Activated T-cell treated with anti-CD3 and anti-CD28 coated beads for 1 hour (primary cell): ENCODE measurements at regions not wholly inside any gene's neighbourhood (a gene's known extent, or its start where the extent isn't known, plus 50 kb on each side); places are given as distances from the start of the nearest gene placed in this dataset.
"Not testable (repeated sequence)": the region's sequence is repeated elsewhere in the genome, so short reads cannot be mapped to it uniquely, and the experiment has no call there.

Experiments
- DNase-seq: peaks from one replicate; pipeline ENCODE4 v3.0.0-alpha.2; 2020; ENCODE audit warnings: low read depth

DNA sequence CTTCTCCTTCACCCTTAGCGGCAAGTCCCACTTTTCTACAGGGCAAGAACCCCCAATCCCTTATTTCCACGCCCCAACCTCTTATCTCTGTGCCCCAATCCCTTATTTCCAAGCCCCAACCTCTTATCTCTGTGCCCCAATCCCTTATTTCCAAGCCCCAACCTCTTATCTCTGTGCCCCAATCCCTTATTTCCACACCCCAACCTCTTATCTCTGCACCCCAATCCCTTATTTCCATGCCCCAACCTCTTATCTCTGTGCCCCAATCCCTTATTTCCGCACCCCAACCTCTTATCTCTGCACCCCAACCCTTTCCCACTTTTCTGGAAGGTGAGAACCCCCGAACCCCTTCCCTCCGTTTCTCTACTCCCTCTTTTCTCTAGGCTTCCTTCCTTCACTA is 116.1 kb upstream of the GJE1 start:
- DNase-seq, result not testable (repeated sequence)

DNA sequence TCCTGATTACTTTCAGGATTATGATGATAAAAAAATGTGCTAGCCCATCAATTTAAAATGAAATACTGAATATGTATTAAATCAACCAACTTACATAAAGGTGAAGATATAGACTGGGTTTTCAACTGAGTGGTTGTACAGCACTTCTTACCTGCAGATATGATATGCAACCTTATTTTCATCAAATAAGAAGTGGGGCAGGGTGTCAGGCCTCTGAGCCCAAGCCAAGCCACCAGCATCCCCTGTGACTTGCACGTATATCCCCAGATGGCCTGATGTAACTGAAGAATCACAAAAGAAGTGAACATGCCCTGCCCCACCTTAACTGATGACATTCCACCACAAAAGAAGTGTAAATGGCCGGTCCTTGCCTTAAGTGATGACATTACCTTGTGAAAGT is 117.3 kb upstream of the GJE1 start:
- DNase-seq, result not testable (repeated sequence)

DNA sequence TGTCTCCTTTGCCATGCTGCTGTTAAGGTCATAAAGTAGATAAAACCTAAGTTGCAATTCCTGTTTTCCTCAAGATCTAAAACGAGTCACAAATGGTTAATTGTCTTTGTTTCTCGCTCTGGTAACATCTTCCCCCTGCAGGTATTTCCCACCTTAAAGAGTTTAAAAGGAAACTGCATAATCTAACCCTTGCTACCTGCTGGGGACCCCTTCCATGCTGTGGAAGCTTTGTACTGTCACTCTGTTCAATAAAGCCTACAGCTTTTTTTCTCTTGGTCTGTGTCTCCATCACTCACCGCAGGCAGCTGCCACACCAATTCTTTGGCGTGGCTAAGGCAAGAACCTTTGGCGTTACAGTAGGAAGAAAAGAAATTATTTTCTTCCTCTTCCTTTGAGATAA is 117.7 kb upstream of the GJE1 start:
- DNase-seq, result no peak

DNA sequence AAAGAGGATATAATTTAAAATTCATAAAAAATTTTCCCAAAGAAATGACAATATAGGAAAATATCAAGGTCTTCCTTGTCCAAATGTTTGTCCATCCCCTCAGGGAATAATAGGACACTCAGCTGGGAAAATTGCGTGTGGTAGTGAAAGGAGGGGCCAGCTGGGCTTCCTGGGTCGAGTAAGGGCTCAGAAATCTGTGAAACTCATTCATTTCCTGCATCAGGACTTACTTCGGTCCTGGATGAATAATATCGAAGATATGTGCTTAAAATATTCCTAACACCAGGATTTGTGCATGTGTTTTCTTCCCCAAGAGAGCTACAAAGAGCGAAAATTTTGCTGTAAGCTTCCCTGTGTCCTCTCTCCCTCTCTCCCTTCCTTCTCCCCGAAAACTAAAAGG is 118.2 kb upstream of the GJE1 start:
- DNase-seq, result no peak

DNA sequence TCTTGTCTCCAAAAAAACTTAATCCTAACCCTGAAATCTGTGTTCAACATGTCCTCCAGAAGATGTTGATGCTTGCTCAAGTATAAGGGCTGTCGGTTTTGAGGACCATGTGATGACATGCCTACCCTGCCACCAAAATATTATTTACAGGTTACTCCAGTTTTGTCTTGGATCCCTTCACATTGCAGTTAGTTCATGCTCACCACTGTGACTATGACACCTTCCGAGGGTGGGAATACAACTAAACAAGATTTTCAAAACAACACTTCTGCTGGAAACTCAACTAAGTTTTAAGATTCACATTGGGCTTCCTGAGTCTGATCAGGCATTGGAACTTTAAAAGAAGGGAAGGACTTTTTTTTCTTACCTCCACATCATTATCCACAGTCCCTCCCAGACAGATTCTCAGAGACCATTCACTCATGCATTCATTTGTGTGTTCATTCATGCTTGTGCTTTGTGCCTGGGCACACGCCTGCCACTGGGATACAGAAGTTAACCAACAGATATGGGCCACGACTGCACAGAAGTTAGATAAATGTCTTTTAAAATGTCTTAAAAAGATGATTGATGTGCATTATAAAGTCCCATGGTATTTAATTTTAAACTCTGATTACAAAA is 118.7 kb upstream of the GJE1 start:
- DNase-seq, result no peak

DNA sequence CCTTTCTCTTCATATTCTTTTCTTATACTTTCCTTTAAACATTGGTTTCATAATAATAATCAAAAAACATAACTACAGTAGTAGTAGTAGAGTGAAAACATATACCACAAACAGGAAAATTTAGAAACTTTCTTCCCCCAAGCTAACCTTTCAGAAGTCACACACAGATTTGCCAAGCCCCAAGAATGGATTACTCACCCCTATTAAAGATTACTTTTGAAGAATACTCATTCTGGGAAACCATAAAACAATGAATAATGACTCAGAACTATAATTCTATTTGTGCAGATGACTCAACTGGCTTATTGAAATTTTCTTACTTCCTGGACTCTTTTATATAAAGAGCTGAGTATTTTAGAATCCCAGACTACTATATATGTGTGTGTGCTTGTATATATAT is 119.4 kb upstream of the GJE1 start:
- no peak for DNase-seq

DNA sequence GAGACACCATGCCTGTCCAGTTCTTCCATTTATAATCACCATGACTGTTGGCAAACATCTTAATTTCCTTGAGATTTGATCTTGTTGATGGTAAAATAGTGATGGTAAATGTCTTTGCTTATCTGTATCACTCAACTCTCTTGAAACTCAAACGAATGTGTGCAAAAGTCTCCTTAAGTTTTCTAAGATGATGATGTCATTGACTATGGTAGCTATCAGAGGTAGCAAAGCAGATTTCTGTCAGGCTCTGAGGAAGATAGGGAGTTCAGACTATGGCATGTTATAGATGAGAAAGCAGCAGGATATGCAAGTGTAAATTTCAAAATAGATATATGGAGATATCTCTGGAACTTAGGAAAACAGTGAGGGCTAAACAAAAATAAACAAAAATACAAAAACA is 121.0 kb upstream of the GJE1 start:
- no peak for DNase-seq

DNA sequence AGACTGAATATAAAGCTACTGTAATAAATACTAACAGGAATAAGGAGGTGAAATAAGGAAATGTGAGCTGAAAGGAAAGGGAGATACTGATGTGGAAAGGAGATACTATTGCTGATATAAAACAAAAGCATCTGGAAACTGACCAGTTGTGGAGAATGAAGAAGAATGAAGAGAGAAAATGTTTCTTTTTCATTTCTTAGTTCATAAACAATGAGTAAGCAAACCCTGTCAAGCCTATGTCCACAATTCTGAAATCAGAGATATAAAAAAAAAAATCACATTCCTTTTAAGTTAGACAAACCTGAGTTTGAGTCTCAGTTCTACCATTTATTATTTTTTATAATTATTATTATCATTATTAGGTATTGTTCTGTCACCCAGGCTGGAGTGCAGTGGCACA is 121.6 kb upstream of the GJE1 start:
- DNase-seq, result no peak

DNA sequence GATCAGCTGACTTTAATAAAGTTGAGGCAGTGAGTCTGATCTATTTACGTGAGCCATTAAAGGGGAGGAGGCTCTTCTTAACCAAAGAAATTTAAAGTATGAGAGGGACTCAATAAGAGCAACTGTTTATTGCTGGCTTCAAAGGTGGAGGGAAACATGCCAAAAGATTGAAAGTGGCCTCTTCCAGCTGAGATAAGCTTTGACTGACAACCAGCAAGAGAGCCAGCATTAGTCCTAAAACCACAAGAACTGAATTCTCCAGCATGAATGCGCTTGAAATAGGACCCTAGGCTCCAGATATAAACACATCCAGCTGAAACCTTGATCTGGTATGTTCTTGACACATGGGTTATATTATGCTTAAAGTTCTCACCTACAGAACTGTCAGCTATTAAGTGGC is 123.1 kb upstream of the GJE1 start:
- DNase-seq, result no peak

DNA sequence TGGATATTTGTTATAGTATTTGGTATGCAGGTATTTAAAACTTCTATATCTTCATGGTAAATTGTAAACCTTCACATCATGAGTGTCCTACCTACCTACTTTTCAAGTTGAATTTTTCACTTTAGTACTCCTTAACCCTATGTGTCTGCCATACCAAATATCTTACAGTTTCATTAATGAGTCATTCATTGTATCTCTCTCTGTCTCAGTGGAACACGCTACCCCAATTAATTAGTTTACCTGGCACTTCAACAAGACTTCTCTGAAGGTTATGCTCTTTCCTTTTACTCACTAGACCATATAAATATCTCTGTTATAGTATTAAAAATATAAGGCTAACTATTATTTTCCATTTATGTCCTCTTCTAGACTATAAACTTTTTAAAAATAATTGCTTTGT is 123.9 kb upstream of the GJE1 start:
- DNase-seq, result no peak

DNA sequence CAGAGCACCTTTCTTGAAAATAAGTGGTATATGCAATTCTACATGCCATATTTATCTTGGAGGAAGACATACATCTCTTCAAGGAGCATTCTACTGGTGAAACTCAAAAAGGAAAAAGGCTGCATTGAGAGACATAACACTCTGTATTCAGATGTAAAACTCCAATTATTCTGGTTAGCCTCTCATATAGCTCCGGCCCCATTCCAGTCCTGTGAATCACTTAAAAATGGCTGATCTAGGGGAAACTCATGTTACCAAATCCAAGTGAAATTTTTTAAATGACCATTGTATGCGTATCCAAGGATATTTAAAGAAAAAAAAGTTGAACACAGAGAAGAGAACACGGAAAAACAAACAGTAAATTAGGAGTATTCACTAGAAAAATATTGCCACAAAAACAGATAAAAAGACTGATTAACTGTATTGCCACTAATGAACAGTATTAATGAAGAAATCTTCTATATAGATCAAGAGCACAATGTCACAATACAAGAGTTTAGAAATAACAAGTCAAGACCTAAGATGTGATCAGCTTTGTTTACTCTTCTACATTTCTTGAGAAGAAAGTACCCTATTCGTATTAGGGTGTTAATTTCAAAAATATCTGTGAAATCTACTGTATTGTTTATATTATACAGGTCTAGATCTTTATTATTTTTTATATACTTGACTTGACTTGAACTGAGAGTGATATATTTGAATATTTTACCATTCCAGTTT is 124.5 kb upstream of the GJE1 start:
- no peak for DNase-seq

DNA sequence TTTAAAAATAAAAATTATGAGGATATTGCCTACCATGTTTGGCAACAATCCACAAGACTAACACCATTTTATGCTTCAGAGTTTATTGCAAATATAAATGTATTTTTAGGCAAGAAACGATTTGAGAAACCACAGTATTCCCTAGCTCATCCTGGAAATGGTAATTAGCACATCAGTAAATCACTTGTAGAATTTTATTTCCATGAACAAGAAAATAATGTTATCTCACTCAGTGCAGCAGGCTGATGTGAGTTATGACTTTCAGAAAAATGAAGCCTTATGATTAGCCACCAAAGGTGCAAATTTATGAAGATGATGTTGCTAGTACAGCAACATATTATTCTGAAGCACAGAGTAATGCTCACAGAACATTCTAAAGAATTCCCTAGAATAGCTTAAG is 127.7 kb upstream of the GJE1 start:
- DNase-seq, result no peak

DNA sequence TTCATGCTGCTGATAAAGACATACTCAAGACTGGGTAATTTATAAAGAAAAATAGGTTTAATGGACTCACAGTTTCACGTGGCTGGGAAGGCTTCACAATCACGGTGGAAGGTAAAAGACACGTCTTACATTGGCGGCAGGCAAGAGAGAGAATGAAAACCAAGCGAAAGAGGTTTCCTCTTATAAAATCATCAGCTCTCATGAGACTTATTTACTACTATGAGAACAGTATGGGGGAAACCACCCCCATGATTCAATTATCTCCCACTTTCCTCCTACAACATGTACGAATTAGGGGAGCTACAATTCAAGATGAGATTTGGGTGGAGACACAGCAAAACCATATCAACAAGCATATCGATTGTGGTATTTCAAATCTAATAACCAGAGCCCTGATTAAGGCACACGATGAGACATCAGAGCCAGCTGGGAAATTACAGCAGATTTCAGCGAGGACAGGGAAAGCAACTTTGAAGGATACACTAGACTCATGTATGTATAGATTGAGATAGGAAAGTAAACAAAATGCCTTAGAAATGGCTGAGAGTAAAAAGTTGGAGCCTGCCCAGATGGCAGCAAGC is 129.8 kb upstream of the GJE1 start:
- DNase-seq, result no peak

DNA sequence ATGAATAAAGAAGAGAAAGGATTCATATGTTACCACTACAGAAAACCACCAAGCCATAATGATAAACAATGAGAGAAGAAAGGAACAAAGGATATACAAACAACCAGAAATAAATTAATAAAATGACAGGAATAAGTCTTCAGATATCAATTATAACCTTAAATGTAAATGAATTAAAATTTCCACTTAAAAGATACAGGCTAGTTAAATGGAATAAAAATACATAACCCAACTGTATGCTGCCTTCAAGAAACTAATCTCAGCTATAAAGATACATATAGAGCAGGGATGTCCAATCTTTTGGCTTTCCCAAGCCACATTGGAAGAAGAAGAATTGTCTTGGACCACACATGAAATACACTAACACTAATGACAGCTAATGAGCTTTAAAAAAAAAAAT is 135.9 kb upstream of the GJE1 start:
- DNase-seq, result no peak

DNA sequence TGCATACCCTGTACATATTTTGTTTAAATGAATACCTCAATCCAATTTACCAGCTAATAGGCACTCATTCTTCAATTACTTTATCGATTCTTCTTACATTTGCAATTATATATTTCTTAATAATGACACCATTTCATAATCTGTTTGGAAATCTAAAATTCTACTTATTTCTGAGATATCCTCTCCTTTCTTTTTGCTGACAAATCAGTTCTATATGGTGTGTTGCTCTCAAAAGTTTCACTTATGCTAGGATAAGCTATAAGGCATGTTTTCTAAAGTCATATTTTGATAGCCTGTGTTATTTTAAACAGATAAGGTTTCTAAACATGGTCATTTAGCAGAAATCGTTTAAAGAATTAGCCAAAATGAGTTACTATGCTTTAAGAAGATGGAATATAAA is 140.6 kb upstream of the GJE1 start:
- no peak for DNase-seq

DNA sequence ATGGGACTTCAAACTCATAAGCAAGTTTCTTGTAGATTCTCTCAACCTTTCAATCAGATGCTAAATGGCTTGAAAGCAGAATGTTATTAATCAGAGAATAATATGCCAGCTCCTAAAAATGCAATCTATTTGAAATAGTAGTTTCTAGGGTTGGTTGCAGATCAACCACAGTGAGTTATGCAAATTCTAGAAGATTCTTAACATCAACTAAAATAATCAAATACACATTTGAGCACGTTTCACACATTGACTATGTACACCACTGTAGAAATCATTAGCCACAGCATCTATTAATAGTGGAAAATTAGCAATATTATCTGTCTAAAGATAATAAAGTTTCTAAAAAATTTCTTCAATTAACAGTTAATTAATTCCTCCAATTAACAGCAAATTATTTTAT is 141.9 kb upstream of the GJE1 start:
- DNase-seq, result no peak

DNA sequence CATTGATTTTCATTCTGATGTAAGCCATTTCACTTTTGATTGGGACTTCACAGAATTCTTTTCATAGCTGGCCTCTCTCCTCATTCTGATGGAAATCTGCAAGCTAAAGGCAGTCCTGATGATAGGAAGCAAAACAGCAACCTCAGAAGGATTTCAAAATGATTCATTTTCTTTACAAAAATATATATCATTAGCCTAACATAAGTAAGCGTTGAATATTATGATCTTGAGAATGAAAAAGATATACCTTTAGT is 143.1 kb upstream of the GJE1 start:
- DNase-seq, result no peak

DNA sequence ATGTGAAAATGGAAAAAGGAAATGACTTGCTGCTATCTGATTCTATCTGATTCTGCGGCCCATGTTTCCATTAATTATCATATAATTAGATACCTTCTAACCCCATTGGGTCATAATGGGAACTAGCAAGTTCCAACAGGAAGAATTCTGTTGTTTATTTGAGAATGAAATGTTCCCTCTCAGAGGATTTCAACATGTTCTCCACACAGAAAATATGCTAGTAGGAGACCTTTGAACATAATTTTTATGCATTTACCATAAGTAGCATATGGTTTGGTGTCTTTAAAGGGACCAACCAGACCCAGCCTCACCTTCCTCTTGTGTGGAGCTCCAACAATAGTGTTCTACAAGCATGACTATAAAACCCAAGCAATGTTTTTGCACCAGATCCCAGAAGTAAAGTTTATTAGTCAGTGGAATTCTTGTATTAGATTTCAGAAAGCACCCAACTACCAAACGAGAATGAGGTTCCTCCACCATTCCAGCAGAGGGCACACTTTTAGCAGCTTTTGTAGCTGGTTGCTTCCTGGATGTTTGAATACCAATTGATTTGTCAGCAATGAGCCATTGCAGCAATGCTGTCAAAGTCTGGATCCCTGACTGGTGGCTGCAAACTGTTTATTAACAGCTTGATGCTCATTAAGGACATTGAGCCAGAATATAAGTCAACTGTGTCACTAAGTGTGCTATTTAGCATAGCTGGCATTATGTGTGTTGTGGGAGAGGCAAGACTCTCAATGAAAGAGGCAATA is 143.6 kb upstream of the GJE1 start:
- DNase-seq, result no peak

DNA sequence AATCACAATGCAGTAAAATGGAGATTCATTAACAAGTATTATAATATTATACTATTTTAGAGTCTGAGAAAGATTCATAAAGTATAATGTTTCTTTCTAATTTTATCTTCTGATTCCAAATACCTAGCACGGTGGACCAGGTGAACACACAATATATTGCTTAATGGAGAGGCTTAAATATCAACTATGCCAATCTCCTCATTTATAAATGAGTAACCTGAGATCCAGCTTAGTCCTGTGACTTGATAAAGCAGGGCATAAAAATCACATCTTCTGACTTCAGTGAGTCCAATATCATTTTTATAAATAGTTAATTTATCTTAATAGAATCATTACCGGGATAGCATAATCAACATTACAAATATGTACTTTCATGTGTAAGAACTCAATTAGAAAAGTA is 144.4 kb upstream of the GJE1 start:
- DNase-seq, result no peak

DNA sequence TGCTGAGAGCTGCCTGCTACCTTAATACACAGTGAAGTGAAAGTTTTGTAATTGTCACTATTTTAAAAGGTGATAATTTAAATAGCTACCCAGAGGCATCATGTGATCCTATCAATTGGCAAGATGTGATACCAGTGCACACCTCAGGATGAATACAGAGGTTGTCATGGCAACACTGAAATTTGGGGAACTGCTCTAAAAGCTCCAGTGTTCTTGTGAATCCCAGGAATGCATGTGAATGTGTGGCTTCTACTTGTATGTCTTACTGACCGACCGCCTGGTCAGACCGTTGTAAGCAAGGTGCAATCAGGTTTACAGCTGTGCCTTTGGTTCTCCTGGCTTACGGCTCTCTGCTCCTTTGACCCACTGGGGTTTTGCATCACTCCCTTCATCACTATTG is 146.3 kb upstream of the GJE1 start:
- DNase-seq, result no peak

DNA sequence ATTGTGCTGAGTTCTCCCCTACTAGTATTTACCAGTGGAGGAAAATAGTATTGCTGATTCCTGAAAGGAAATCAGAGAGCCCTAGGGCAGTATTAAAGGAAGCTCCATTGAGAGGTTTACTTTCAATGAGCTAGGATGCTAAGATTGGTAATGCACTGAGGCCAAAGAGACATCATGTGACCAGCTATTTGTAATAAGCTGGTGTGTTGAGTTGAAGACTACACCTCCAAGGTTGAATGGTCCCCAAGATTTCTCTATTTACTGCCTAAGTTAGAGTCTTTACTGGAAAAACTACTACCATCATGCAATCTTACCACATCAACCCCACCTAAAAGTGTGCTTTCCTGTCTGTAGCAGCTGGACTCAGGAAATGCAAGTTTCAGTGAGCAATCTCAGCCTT is 151.5 kb upstream of the GJE1 start:
- no peak for DNase-seq

DNA sequence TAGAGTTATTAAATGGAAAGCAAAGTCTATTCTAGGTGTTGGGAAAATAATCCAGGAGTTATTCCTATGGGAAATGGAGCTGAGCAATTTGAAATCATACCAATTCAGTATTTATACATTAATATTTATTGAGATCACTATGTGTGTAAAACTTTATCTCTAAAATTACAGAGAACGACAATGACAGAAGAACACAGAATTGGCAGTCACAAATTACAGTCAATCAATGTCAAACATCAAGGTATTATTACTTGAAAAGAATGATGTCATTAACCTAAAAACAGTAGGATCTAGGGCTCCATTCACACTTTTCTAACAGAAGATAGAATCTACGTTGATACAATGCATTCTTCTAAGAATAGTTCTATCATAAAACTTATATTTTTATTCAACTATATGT is 154.9 kb upstream of the GJE1 start:
- DNase-seq, result no peak

DNA sequence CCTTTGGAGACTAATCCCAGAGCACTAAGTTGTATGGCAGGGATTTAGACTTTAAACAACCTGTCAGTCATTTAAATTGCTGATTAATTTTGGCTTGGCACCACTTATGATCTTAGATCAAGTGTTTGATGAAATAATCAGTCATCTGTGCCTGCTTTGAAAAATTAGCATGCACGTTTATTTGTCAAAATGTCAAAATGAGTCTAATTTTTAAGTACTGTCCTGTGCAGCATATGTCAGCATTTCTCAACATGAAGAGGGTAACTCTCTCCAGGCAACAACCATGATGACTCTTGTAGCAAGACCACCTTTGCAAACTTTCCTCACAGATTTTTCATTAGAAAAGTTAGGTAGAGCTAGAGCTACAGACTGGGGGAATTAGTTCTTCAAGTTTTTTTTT is 155.7 kb upstream of the GJE1 start:
- no peak for DNase-seq
